ENCODE measurements at regions not wholly inside any gene's neighbourhood (a gene's known extent, or its start where the extent isn't known, plus 50 kb on each side); places are given as distances from the start of the nearest gene placed in this dataset.

GRCh38 chr5:67390935-67391334, 194.3 kb upstream of the CD180 start:
- DNase-seq: no peak

- no peak for DNase-seq
These were observed 186.9 kb upstream of the CD180 start for GRCh38 chr5:67383451-67383850.

GRCh38 chr5:67381236-67381880, 184.8 kb upstream of the CD180 start:
- no peak for DNase-seq

GRCh38 chr5:67380431-67380830, 183.8 kb upstream of the CD180 start:
- no peak for DNase-seq

GRCh38 chr5:67379753-67380152, 183.2 kb upstream of the CD180 start:
- DNase-seq: no peak

GRCh38 chr5:67378256-67378655, 181.7 kb upstream of the CD180 start:
- no peak for DNase-seq

GRCh38 chr5:67377631-67378030, 181.0 kb upstream of the CD180 start:
- no peak for DNase-seq

- no peak for DNase-seq
These were observed 179.0 kb upstream of the CD180 start for GRCh38 chr5:67375606-67376005.

GRCh38 chr5:67374378-67374777, 177.8 kb upstream of the CD180 start:
- DNase-seq: no peak

- DNase-seq: no peak
These were observed 176.9 kb upstream of the CD180 start for GRCh38 chr5:67373518-67373917.

GRCh38 chr5:67372887-67373286, 176.3 kb upstream of the CD180 start:
- no peak for DNase-seq

GRCh38 chr5:67371924-67372323, 175.3 kb upstream of the CD180 start:
- no peak for DNase-seq

- DNase-seq: no peak
These were observed 170.2 kb upstream of the CD180 start for GRCh38 chr5:67366691-67367395.

GRCh38 chr5:67366276-67366675, 169.7 kb upstream of the CD180 start:
- DNase-seq: no peak

- DNase-seq: no peak
These were observed 167.9 kb upstream of the CD180 start for GRCh38 chr5:67364381-67364970.

- no peak for DNase-seq
These were observed 167.4 kb upstream of the CD180 start for GRCh38 chr5:67363963-67364362.

- DNase-seq: no peak
These were observed 166.6 kb upstream of the CD180 start for GRCh38 chr5:67363180-67363709.

GRCh38 chr5:67361932-67362729, 165.5 kb upstream of the CD180 start:
- DNase-seq: no peak

- no peak for DNase-seq
These were observed 163.4 kb upstream of the CD180 start for GRCh38 chr5:67360047-67360446.

GRCh38 chr5:67358186-67358585, 161.6 kb upstream of the CD180 start:
- DNase-seq: no peak

- no peak for DNase-seq
These were observed 158.6 kb upstream of the CD180 start for GRCh38 chr5:67355120-67355713.

GRCh38 chr5:67353500-67354450, 157.2 kb upstream of the CD180 start:
- DNase-seq: no peak

Measured in SHP77 (cell line).